NCI-H748 treated with DMSO at 0.1 percent for 48 hours (cell line): ENCODE measurements at regions not wholly inside any gene's neighbourhood (a gene's known extent, or its start where the extent isn't known, plus 50 kb on each side); places are given as distances from the start of the nearest gene placed in this dataset.

Experiments used
- DNase-seq: peaks from one replicate; lab custom pipeline; 2025; lab: John Stamatoyannopoulos, UW

- no peak for DNase-seq
Measured at GRCh38 chr3:22996920-22997571, 206.1 kb upstream of the UBE2E2 start.

GRCh38 chr3:23000371-23000770, 202.8 kb upstream of the UBE2E2 start:
- no peak for DNase-seq

GRCh38 chr3:23002151-23002550, 201.0 kb upstream of the UBE2E2 start:
- no peak for DNase-seq

- peak; percentile 65 for DNase-seq
Measured at GRCh38 chr3:23002836-23003732, 200.0 kb upstream of the UBE2E2 start.

GRCh38 chr3:23003733-23004046, 199.4 kb upstream of the UBE2E2 start:
- no peak for DNase-seq

GRCh38 chr3:23004971-23005370, 198.2 kb upstream of the UBE2E2 start:
- no peak for DNase-seq

- DNase-seq = no peak
Measured at GRCh38 chr3:23017801-23018200, 185.3 kb upstream of the UBE2E2 start.

GRCh38 chr3:23019596-23020300, 183.4 kb upstream of the UBE2E2 start:
- no peak for DNase-seq

GRCh38 chr3:23028294-23028693, 174.8 kb upstream of the UBE2E2 start:
- DNase-seq = no peak

GRCh38 chr3:23029001-23029400, 174.1 kb upstream of the UBE2E2 start:
- no peak for DNase-seq

- DNase-seq = peak; percentile 50
Measured at GRCh38 chr3:23035927-23036640, 167.0 kb upstream of the UBE2E2 start.

- no peak for DNase-seq
Measured at GRCh38 chr3:23036728-23037127, 166.4 kb upstream of the UBE2E2 start.

- DNase-seq = no peak
Measured at GRCh38 chr3:23038471-23038870, 164.7 kb upstream of the UBE2E2 start.

- DNase-seq = no peak
Measured at GRCh38 chr3:23041918-23042696, 161.0 kb upstream of the UBE2E2 start.

GRCh38 chr3:23044463-23044862, 158.7 kb upstream of the UBE2E2 start:
- DNase-seq = no peak

- DNase-seq = no peak
Measured at GRCh38 chr3:23046536-23046935, 156.6 kb upstream of the UBE2E2 start.

- DNase-seq = no peak
Measured at GRCh38 chr3:23051240-23052140, 151.6 kb upstream of the UBE2E2 start.

GRCh38 chr3:23052208-23052607, 150.9 kb upstream of the UBE2E2 start:
- no peak for DNase-seq

- DNase-seq = no peak
Measured at GRCh38 chr3:23052620-23053019, 150.5 kb upstream of the UBE2E2 start.

- DNase-seq = no peak
Measured at GRCh38 chr3:23055733-23056376, 147.3 kb upstream of the UBE2E2 start.
